Hepatocyte (in vitro differentiated cells): ENCODE measurements at regions not wholly inside any gene's neighbourhood (a gene's known extent, or its start where the extent isn't known, plus 50 kb on each side); places are given as distances from the start of the nearest gene placed in this dataset.

Experiments
- DNase-seq: peaks from one replicate; pipeline ENCODE4 v3.0.0-alpha.2; 2016; ENCODE audit warnings: low spot score
- H2AFZ ChIP-seq: fragments of 200-600 bp; sonication (generic); 2 replicates; pipeline ENCODE4 v1.6.0; 2016; ENCODE audit warnings: antibody characterized with exemption, mild to moderate bottlenecking
- H3K27ac ChIP-seq: fragments of 200-600 bp; sonication (generic); 2 replicates; pipeline ENCODE4 v1.5.1; 2016; ENCODE audit warnings: mild to moderate bottlenecking
- H3K27me3 ChIP-seq: fragments of 200-600 bp; sonication (generic); 2 replicates; pipeline ENCODE4 v1.6.1; 2016
- H3K36me3 ChIP-seq: fragments of 200-600 bp; sonication (generic); replicated peaks from 2 replicates; pipeline ENCODE4 v1.5.1; 2016; ENCODE audit warnings: low read depth; ENCODE audit not compliant: insufficient read depth
- H3K4me1 ChIP-seq: fragments of 200-600 bp; sonication (generic); 2 replicates; pipeline ENCODE4 v1.5.1; 2016; ENCODE audit warnings: mild to moderate bottlenecking, moderate library complexity; ENCODE audit not compliant: insufficient read depth
- H3K4me2 ChIP-seq: fragments of 200-600 bp; sonication (generic); 2 replicates; pipeline ENCODE4 v1.6.0; 2016
- H3K4me3 ChIP-seq: fragments of 200-600 bp; sonication (generic); 2 replicates; pipeline ENCODE4 v1.5.1; 2016; ENCODE audit warnings: mild to moderate bottlenecking
- H3K79me2 ChIP-seq: fragments of 200-600 bp; sonication (generic); 2 replicates; pipeline ENCODE4 v1.6.0; 2017; ENCODE audit warnings: mild to moderate bottlenecking
- H3K9me2 ChIP-seq: fragments of 200-600 bp; sonication (generic); replicated peaks from 2 replicates; pipeline ENCODE4 v1.6.0; 2017; ENCODE audit warnings: mild to moderate bottlenecking; ENCODE audit not compliant: insufficient read depth
- H3K9me3 ChIP-seq: fragments of 200-600 bp; sonication (generic); 2 replicates; pipeline ENCODE4 v1.5.1; 2016; ENCODE audit warnings: low read depth, mild to moderate bottlenecking
- H4K20me1 ChIP-seq: fragments of 200-600 bp; sonication (generic); 2 replicates; pipeline ENCODE4 v1.6.0; 2016; ENCODE audit warnings: mild to moderate bottlenecking; ENCODE audit not compliant: insufficient read depth, poor library complexity, severe bottlenecking
- CTCF ChIP-seq: fragments of 200-600 bp; sonication (generic); IDR thresholded peaks from 2 replicates; pipeline ENCODE4 v1.5.1; 2016; ENCODE audit warnings: antibody characterized with exemption, mild to moderate bottlenecking; ENCODE audit not compliant: poor library complexity
- EZH2 ChIP-seq: fragments of 200-600 bp; sonication (generic); IDR thresholded peaks from 2 replicates; pipeline ENCODE4 v1.6.1; 2016; ENCODE audit warnings: antibody characterized with exemption, mild to moderate bottlenecking, borderline replicate concordance
- EZH2phosphoT487 ChIP-seq: fragments of 200-600 bp; sonication (generic); IDR thresholded peaks from one replicate; pipeline ENCODE4 v1.6.1; 2018; ENCODE audit warnings: antibody characterized with exemption, mild to moderate bottlenecking, low read depth, moderate library complexity; ENCODE audit not compliant: unreplicated experiment, severe bottlenecking
- WGBS: methylation state at CpG from one replicate; pipeline ENCODE4 v1.1.6; 2016; ENCODE audit warnings: low lambda C conversion rate; ENCODE audit errors: missing lambda C conversion rate; 5-methylcytosine and 5-hydroxymethylcytosine counted together

GRCh38 chr6:86453232-86453631 is 484.1 kb upstream of the HTR1E start:
- Histone ChIP-seq H2AFZ (no peak overlapping the region), H3K36me3 (no peaks in the 10 kb centered on the region), H4K20me1 (no peaks in the 10 kb centered on the region), H3K79me2 (no peaks in the 10 kb centered on the region), H3K27ac (no peak overlapping the region), H3K4me3 (no peak overlapping the region), H3K27me3 (no peaks in the 10 kb centered on the region), H3K4me1 (no peaks in the 10 kb centered on the region), H3K9me3 (no peaks in the 10 kb centered on the region), H3K9me2 (no peaks in the 10 kb centered on the region), H3K4me2 (no peak overlapping the region)
- DNase-seq = no peak
- 41% methylated on average over 1 of the region's 1 CpG for WGBS
- TF ChIP-seq EZH2 = no peak
- TF ChIP-seq CTCF = no peak
- TF ChIP-seq EZH2phosphoT487 = no peak

GRCh38 chr6:86448398-86448797 is 488.9 kb upstream of the HTR1E start:
- no peak for TF ChIP-seq EZH2
- no peak for TF ChIP-seq CTCF
- no peak for TF ChIP-seq EZH2phosphoT487
- Histone ChIP-seq H3K36me3 (no peaks in the 10 kb centered on the region), H2AFZ (no peak overlapping the region), H3K9me3 (no peaks in the 10 kb centered on the region), H3K27me3 (no peaks in the 10 kb centered on the region), H3K4me1 (no peaks in the 10 kb centered on the region), H3K79me2 (no peaks in the 10 kb centered on the region), H3K4me3 (no peak overlapping the region), H3K9me2 (no peaks in the 10 kb centered on the region), H4K20me1 (no peaks in the 10 kb centered on the region), H3K4me2 (no peak overlapping the region), H3K27ac (no peak overlapping the region)
- WGBS = 90% methylated on average over 2 of the region's 2 CpGs
- DNase-seq = no peak

- DNase-seq = no peak
- TF ChIP-seq CTCF = no peak
- no peak for TF ChIP-seq EZH2
- no peak for TF ChIP-seq EZH2phosphoT487
- H2AFZ ChIP-seq = no peak overlapping the region
Measured at GRCh38 chr6:86440608-86441007, 496.7 kb upstream of the HTR1E start.

GRCh38 chr6:86423571-86423970 is 513.8 kb upstream of the HTR1E start:
- no peaks in the 10 kb centered on the region for H3K9me2 ChIP-seq
- no peak overlapping the region for H3K4me3 ChIP-seq
- no peak overlapping the region for H2AFZ ChIP-seq
- DNase-seq = no peak
- H3K36me3 ChIP-seq = no peaks in the 10 kb centered on the region
- H4K20me1 ChIP-seq = no peaks in the 10 kb centered on the region
- no peak overlapping the region for H3K27ac ChIP-seq
- no peaks in the 10 kb centered on the region for H3K4me1 ChIP-seq
- 85% methylated on average over 1 of the region's 1 CpG for WGBS
- no peak for TF ChIP-seq CTCF
- no peak for TF ChIP-seq EZH2
- no peak for TF ChIP-seq EZH2phosphoT487
- no peaks in the 10 kb centered on the region for H3K79me2 ChIP-seq
- H3K27me3 ChIP-seq = no peaks in the 10 kb centered on the region
- no peaks in the 10 kb centered on the region for H3K9me3 ChIP-seq
- no peak overlapping the region for H3K4me2 ChIP-seq

More at GRCh38 chr6:86440608-86441007, 496.7 kb upstream of the HTR1E start:
- no peaks in the 10 kb centered on the region for H3K27me3 ChIP-seq
- H4K20me1 ChIP-seq = no peaks in the 10 kb centered on the region
- no peak overlapping the region for H3K27ac ChIP-seq
- H3K36me3 ChIP-seq = no peaks in the 10 kb centered on the region
- no peaks in the 10 kb centered on the region for H3K9me2 ChIP-seq
- H3K79me2 ChIP-seq = no peaks in the 10 kb centered on the region
- no peak overlapping the region for H3K4me2 ChIP-seq
- H3K4me3 ChIP-seq = no peak overlapping the region
- no peaks in the 10 kb centered on the region for H3K4me1 ChIP-seq
- H3K9me3 ChIP-seq = no peaks in the 10 kb centered on the region
